SK-N-MC (cell line): ENCODE measurements at regions not wholly inside any gene's neighbourhood (a gene's known extent, or its start where the extent isn't known, plus 50 kb on each side); places are given as distances from the start of the nearest gene placed in this dataset.
"Not testable (repeated sequence)": the region's sequence is repeated elsewhere in the genome, so short reads cannot be mapped to it uniquely, and the experiment has no call there.

ENCODE experiments used
- EZH2 ChIP-seq: fragments of 200-600 bp; sonication (generic); IDR thresholded peaks from one replicate; pipeline ENCODE4 v1.6.1; 2017; ENCODE audit warnings: antibody characterized with exemption
- POLR2AphosphoS5 ChIP-seq: IDR thresholded peaks from 2 replicates; pipeline ENCODE4 v1.6.1; 2012; ENCODE audit warnings: mild to moderate bottlenecking, low read depth, low read length, borderline replicate concordance

DNA sequence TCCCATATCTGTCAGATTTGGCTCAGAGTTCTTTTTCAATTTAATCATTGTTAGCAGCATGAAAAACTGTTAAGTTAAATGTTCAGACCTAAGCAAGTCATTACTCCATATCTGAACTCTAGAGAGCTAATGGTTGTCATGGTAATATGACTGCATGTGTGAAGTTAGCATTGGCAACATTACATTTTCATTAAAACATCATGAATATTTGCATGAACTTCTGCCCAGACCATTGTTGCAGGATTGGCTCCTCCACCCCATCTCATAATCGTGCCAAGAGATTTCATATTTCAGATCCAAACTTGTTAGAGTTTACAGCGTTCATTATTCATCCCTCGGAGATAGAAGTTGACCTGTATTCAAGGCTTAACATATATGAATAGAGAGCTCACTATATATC is 75.5 kb upstream of the FOLH1 start:
- TF ChIP-seq EZH2, POLR2AphosphoS5: not testable (repeated sequence)
